ENCODE measurements at regions not wholly inside any gene's neighbourhood (a gene's known extent, or its start where the extent isn't known, plus 50 kb on each side); places are given as distances from the start of the nearest gene placed in this dataset.

GRCh38 chr2:104638190-104638858, 215.6 kb upstream of the POU3F3 start:
- Histone ChIP-seq H3K27ac (ENCODE audit: low read length) (no peak overlapping the region), H3K4me2 (ENCODE audit: insufficient read depth, low read length) (no peak overlapping the region), H3K4me3 (ENCODE audit: low read depth in 1 of 2, low read length in 2 of 2) (no peak overlapping the region), H3K9me3 (ENCODE audit: insufficient read depth, low read length, severe bottlenecking) (no peaks in the 10 kb centered on the region), H3K79me2 (ENCODE audit: insufficient read depth, low read length) (no peaks in the 10 kb centered on the region), H2AFZ (ENCODE audit: low read depth, low read length) (no peak overlapping the region), H3K9ac (ENCODE audit: low read depth, low read length) (no peak overlapping the region), H4K20me1 (ENCODE audit: insufficient read depth, low read length) (no peaks in the 10 kb centered on the region), H3K27me3 (ENCODE audit: insufficient read depth, low read length, poor library complexity) (no peaks in the 10 kb centered on the region), H3K36me3 (ENCODE audit: insufficient read depth, low read length) (no peaks in the 10 kb centered on the region), H3K4me1 (ENCODE audit: insufficient read depth, low read length) (no peaks in the 10 kb centered on the region)
- ATAC-seq (ENCODE audit: insufficient read depth, low read depth) (no peak), DNase-seq (no peak)
- TF ChIP-seq, protein P1, sequence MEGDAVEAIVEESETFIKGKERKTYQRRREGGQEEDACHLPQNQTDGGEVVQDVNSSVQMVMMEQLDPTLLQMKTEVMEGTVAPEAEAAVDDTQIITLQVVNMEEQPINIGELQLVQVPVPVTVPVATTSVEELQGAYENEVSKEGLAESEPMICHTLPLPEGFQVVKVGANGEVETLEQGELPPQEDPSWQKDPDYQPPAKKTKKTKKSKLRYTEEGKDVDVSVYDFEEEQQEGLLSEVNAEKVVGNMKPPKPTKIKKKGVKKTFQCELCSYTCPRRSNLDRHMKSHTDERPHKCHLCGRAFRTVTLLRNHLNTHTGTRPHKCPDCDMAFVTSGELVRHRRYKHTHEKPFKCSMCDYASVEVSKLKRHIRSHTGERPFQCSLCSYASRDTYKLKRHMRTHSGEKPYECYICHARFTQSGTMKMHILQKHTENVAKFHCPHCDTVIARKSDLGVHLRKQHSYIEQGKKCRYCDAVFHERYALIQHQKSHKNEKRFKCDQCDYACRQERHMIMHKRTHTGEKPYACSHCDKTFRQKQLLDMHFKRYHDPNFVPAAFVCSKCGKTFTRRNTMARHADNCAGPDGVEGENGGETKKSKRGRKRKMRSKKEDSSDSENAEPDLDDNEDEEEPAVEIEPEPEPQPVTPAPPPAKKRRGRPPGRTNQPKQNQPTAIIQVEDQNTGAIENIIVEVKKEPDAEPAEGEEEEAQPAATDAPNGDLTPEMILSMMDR (IDR thresholded peaks at IDR 0.05; ENCODE audit: borderline replicate concordance, extremely low read depth, low read length, poor library complexity, severe bottlenecking), result no peak
- no peak for TF ChIP-seq EZH2 (IDR thresholded peaks at IDR 0.05; ENCODE audit: borderline replicate concordance, low read depth, low read length, severe bottlenecking)

GRCh38 chr2:104638859-104639202, 215.1 kb upstream of the POU3F3 start:
- Histone ChIP-seq H2AFZ (ENCODE audit: low read depth, low read length) (no peak overlapping the region), H3K4me3 (ENCODE audit: low read depth in 1 of 2, low read length in 2 of 2) (no peak overlapping the region), H3K27me3 (ENCODE audit: insufficient read depth, low read length, poor library complexity) (no peaks in the 10 kb centered on the region), H3K4me2 (ENCODE audit: insufficient read depth, low read length) (no peak overlapping the region), H3K36me3 (ENCODE audit: insufficient read depth, low read length) (no peaks in the 10 kb centered on the region), H4K20me1 (ENCODE audit: insufficient read depth, low read length) (no peaks in the 10 kb centered on the region), H3K4me1 (ENCODE audit: insufficient read depth, low read length) (no peaks in the 10 kb centered on the region), H3K9ac (ENCODE audit: low read depth, low read length) (no peak overlapping the region), H3K79me2 (ENCODE audit: insufficient read depth, low read length) (no peaks in the 10 kb centered on the region), H3K9me3 (ENCODE audit: insufficient read depth, low read length, severe bottlenecking) (no peaks in the 10 kb centered on the region), H3K27ac (ENCODE audit: low read length) (no peak overlapping the region)
- ATAC-seq (ENCODE audit: insufficient read depth, low read depth), result no peak
- TF ChIP-seq EZH2 (IDR thresholded peaks at IDR 0.05; ENCODE audit: borderline replicate concordance, low read depth, low read length, severe bottlenecking), result no peak
- TF ChIP-seq, protein P1 (IDR thresholded peaks at IDR 0.05; ENCODE audit: borderline replicate concordance, extremely low read depth, low read length, poor library complexity, severe bottlenecking), result no peak
- DNase-seq, result no peak

- ATAC-seq (ENCODE audit: insufficient read depth, low read depth) (no peak), DNase-seq (no peak)
- H3K27me3 ChIP-seq (ENCODE audit: insufficient read depth, low read length, poor library complexity), result no peaks in the 10 kb centered on the region
- no peaks in the 10 kb centered on the region for H3K9me3 ChIP-seq (ENCODE audit: insufficient read depth, low read length, severe bottlenecking)
- TF ChIP-seq, protein P1 (IDR thresholded peaks at IDR 0.05; ENCODE audit: borderline replicate concordance, extremely low read depth, low read length, poor library complexity, severe bottlenecking), result no peak
- no peak for TF ChIP-seq EZH2 (IDR thresholded peaks at IDR 0.05; ENCODE audit: borderline replicate concordance, low read depth, low read length, severe bottlenecking)
- no peaks in the 10 kb centered on the region for H3K4me1 ChIP-seq (ENCODE audit: insufficient read depth, low read length)
- no peak overlapping the region for H3K4me2 ChIP-seq (ENCODE audit: insufficient read depth, low read length)
- no peak overlapping the region for H2AFZ ChIP-seq (ENCODE audit: low read depth, low read length)
- H3K79me2 ChIP-seq (ENCODE audit: insufficient read depth, low read length), result no peaks in the 10 kb centered on the region
- H3K4me3 ChIP-seq (ENCODE audit: low read depth in 1 of 2, low read length in 2 of 2), result no peak overlapping the region
- H3K36me3 ChIP-seq (ENCODE audit: insufficient read depth, low read length), result no peaks in the 10 kb centered on the region
- no peak overlapping the region for H3K27ac ChIP-seq (ENCODE audit: low read length)
- H4K20me1 ChIP-seq (ENCODE audit: insufficient read depth, low read length), result no peaks in the 10 kb centered on the region
- no peak overlapping the region for H3K9ac ChIP-seq (ENCODE audit: low read depth, low read length)
Observed at GRCh38 chr2:104641786-104642185, 212.1 kb upstream of the POU3F3 start.
